ENCODE measurements at regions not wholly inside any gene's neighbourhood (a gene's known extent, or its start where the extent isn't known, plus 50 kb on each side); places are given as distances from the start of the nearest gene placed in this dataset.

DNA sequence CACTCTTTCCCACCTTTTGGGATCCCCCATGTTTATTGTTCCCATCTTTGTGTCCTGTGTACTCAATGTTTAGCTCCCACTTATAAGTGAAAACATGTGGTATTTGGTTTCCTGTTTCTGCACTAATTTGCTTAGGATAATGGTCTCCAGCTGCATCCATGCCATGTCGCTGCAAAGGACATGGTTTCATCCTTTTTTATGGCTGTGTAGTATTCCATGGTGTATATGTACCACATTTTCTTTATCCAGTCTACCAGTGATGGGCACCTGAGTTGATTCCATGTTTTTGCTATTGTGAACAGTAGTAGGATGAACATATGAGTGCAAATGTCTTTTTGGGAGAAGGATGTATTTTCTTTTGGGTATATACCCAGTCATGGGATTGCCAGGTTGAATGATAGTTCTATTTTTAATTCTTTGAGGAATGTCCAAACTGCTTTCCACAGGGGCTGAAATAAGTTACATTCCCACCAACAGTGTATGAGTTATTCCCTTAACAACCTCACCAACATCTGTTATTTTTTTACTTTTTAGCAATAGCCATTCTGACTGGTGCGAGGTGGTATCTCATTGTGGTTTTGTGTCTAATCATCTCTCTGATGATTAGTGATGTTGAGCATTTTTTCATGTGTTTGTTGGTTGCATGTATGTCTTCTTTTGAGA is 55.7 kb upstream of the MEDAG start:
- Histone ChIP-seq H2BK5ac (ENCODE audit: low read depth, low read length, poor library complexity, severe bottlenecking) (no peak overlapping the region), H3K27ac (ENCODE audit: insufficient read depth, low read length) (no peak overlapping the region), H3K23ac (ENCODE audit: low read depth, low read length) (no peak overlapping the region), H4K5ac (ENCODE audit: low read depth, low read length) (no peak overlapping the region), H3K4ac (ENCODE audit: low read depth, low read length) (no peak overlapping the region), H3K4me3 (ENCODE audit: insufficient read depth, low read depth, low read length) (no peak overlapping the region), H3K9me3 (ENCODE audit: control insufficient read depth, insufficient read depth, low read length) (no peaks in the 10 kb centered on the region), H2AK9ac (replicated peaks; ENCODE audit: low read depth, low read length, poor library complexity) (no peak overlapping the region), H2AFZ (replicated peaks; ENCODE audit: low read length, poor library complexity) (no peak overlapping the region), H3K36me3 (ENCODE audit: control insufficient read depth, insufficient read depth, low read length) (no peaks in the 10 kb centered on the region), H3K79me1 (ENCODE audit: low read depth in 1 of 2, low read length in 2 of 2) (no peaks in the 10 kb centered on the region), H4K91ac (ENCODE audit: insufficient read depth, low read depth, low read length) (no peak overlapping the region), H3K14ac (replicated peaks; ENCODE audit: low read depth, low read length) (no peak overlapping the region), H3K9me1 (ENCODE audit: insufficient read depth, low read length) (peaks cover 30% of the 10 kb centered on the region), H3K56ac (ENCODE audit: extremely low read depth, insufficient read depth, low read length) (no peak overlapping the region), H3K4me2 (ENCODE audit: low read depth, low read length) (no peak overlapping the region), H2BK120ac (ENCODE audit: low read depth, low read length) (no peak overlapping the region), H2BK15ac (ENCODE audit: low read depth, low read length) (no peak overlapping the region), H3K27me3 (ENCODE audit: control insufficient read depth, insufficient read depth, low read length) (no peaks in the 10 kb centered on the region), H4K20me1 (ENCODE audit: insufficient read depth, low read length) (no peaks in the 10 kb centered on the region), H3K9ac (ENCODE audit: low read depth, low read length) (no peak overlapping the region), H2BK20ac (ENCODE audit: low read depth, low read length) (no peak overlapping the region), H4K8ac (ENCODE audit: low read depth in 2 of 2, low read length in 2 of 2) (no peak overlapping the region), H3K4me1 (ENCODE audit: control insufficient read depth, insufficient read depth, low read length) (peaks cover 20% of the 10 kb centered on the region), H2AK5ac (ENCODE audit: low read depth, low read length) (no peak overlapping the region), H3K18ac (ENCODE audit: low read depth, low read length) (no peak overlapping the region)
- CTCF ChIA-PET = no interaction called here
- dilution Hi-C loops (cut with HindIII; ENCODE audit: low sequenced_read_pairs, unreplicated experiment) (no loop called here), intact Hi-C loops (cut with micrococcal nuclease) (no loop called here), in situ Hi-C loops (cut with MboI; ENCODE audit: low sequenced_read_pairs) (no loop called here)
- no CpG with 5 or more reads among the region's 2 CpGs for WGBS, 2 experiments (ENCODE audit: extremely low coverage in 2 of 2, insufficient read length in 1 of 2)
- POLR2A ChIA-PET (ENCODE audit: unreplicated experiment) = no interaction called here
- BruUV-seq (replicated peaks) = no TSS peak
- DNase-seq (no peak), ATAC-seq (ENCODE audit: low read depth) (no peak)
- TF ChIP-seq SMC3 (IDR thresholded peaks at IDR 0.05; ENCODE audit: low read depth, low read length) (no peak), MAZ (IDR thresholded peaks at IDR 0.05; ENCODE audit: borderline replicate concordance, low read depth, low read length) (no peak), RCOR1 (IDR thresholded peaks at IDR 0.05; ENCODE audit: insufficient replicate concordance, low read length) (no peak), MXI1 (IDR thresholded peaks at IDR 0.05; ENCODE audit: borderline replicate concordance, low read depth, low read length) (no peak), NFE2L2 (IDR thresholded peaks at IDR 0.05; ENCODE audit: low read depth, low read length) (no peak), BHLHE40 (IDR thresholded peaks at IDR 0.05; ENCODE audit: low read depth, low read length) (no peak), POLR2A (IDR thresholded peaks at IDR 0.05; ENCODE audit: low read depth, low read length) (no peak), MAFK (IDR thresholded peaks at IDR 0.05; ENCODE audit: low read depth, low read length) (no peak), CHD1 (IDR thresholded peaks at IDR 0.05; ENCODE audit: low read depth, low read length) (no peak), RFX5 (IDR thresholded peaks at IDR 0.05; ENCODE audit: low read depth, low read length) (no peak), FOS (IDR thresholded peaks at IDR 0.05; ENCODE audit: low read depth, low read length) (no peak), CEBPB (IDR thresholded peaks at IDR 0.05; ENCODE audit: low read depth, low read length) (no peak), RAD21 (IDR thresholded peaks at IDR 0.05; ENCODE audit: low read length) (no peak)
- TF ChIP-seq, protein P1, sequence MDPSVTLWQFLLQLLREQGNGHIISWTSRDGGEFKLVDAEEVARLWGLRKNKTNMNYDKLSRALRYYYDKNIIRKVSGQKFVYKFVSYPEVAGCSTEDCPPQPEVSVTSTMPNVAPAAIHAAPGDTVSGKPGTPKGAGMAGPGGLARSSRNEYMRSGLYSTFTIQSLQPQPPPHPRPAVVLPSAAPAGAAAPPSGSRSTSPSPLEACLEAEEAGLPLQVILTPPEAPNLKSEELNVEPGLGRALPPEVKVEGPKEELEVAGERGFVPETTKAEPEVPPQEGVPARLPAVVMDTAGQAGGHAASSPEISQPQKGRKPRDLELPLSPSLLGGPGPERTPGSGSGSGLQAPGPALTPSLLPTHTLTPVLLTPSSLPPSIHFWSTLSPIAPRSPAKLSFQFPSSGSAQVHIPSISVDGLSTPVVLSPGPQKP (IDR thresholded peaks at IDR 0.05; ENCODE audit: borderline replicate concordance, low read depth, low read length) = no peak
- TF ChIP-seq, protein P2, sequence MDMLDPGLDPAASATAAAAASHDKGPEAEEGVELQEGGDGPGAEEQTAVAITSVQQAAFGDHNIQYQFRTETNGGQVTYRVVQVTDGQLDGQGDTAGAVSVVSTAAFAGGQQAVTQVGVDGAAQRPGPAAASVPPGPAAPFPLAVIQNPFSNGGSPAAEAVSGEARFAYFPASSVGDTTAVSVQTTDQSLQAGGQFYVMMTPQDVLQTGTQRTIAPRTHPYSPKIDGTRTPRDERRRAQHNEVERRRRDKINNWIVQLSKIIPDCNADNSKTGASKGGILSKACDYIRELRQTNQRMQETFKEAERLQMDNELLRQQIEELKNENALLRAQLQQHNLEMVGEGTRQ (IDR thresholded peaks at IDR 0.05; ENCODE audit: low read depth, low read length) = no peak
- TF ChIP-seq, protein P3, sequence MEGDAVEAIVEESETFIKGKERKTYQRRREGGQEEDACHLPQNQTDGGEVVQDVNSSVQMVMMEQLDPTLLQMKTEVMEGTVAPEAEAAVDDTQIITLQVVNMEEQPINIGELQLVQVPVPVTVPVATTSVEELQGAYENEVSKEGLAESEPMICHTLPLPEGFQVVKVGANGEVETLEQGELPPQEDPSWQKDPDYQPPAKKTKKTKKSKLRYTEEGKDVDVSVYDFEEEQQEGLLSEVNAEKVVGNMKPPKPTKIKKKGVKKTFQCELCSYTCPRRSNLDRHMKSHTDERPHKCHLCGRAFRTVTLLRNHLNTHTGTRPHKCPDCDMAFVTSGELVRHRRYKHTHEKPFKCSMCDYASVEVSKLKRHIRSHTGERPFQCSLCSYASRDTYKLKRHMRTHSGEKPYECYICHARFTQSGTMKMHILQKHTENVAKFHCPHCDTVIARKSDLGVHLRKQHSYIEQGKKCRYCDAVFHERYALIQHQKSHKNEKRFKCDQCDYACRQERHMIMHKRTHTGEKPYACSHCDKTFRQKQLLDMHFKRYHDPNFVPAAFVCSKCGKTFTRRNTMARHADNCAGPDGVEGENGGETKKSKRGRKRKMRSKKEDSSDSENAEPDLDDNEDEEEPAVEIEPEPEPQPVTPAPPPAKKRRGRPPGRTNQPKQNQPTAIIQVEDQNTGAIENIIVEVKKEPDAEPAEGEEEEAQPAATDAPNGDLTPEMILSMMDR (conservative IDR thresholded peaks at IDR 0.05; ENCODE audit: low read depth, low read length) = no peak
